Lower leg skin (tissue), 4 donors: ENCODE measurements at regions not wholly inside any gene's neighbourhood (a gene's known extent, or its start where the extent isn't known, plus 50 kb on each side); places are given as distances from the start of the nearest gene placed in this dataset.

Experiments used
- DNase-seq, 2 donors: peaks; one replicate each; pipeline ENCODE4 v3.0.0-alpha.2; 2019; ENCODE audit warnings: low spot score in 2 of 2
- H3K4me3 ChIP-seq: fragments of 200-600 bp; sonication (generic); 2 replicates; pipeline ENCODE4 v1.5.1; 2017; ENCODE audit warnings: mild to moderate bottlenecking, low read depth; ENCODE audit not compliant: poor library complexity, severe bottlenecking
- POLR2A ChIP-seq, 2 donors: fragments of 450-650 bp; IDR thresholded peaks; one replicate each; pipeline ENCODE4 v1.6.1; 2016 to 2017; ENCODE audit warnings: antibody characterized with exemption in 2 of 2, mild to moderate bottlenecking in 1 of 2, moderate library complexity in 1 of 2
- WGBS, 2 donors: methylation state at CpG; one replicate each; pipeline ENCODE4 v1.1.5; 2018; 5-methylcytosine and 5-hydroxymethylcytosine counted together
- intact Hi-C: fragments of 100-400 bp; cut with DNase I; formaldehyde crosslinking; loops from one replicate; pipeline ENCODE4 v1.15.0; 2023; ENCODE audit warnings: low total_unique reads
- TF ChIP-seq, protein P1 (sequence below), 3 donors: fragments of 450-650 bp; IDR thresholded peaks; one replicate each; pipeline ENCODE4 v1.5.1; 2016; ENCODE audit warnings: antibody characterized with exemption in 3 of 3, mild to moderate bottlenecking in 3 of 3, moderate library complexity in 2 of 3

DNA sequence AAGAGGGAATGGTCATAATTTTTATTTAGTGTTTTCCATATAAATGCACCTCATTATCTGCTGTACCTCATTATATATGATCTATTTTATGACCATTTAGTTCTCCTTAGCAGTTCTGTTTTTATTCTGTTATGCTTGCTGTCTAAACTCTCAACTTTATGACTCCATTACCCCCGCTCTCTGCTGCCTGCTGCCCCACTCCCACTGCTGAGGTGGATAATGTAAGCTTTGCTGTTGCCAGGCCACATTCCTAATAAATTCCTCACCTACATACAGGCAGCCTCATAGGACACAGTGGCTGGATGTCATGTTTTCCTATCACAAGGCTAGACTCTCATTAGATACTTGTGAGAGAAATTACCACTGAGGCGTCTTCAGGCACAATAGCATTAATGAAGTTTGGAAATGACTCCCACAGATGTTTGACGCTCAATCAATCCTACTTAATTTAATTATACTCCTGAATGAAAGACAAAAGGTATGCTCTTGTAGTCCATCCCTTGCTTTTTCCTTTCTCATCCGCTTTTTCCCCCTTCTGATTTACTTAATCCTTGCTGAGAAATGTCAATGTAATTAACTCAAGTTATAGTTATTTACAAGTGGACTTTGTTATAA lies 497.5 kb upstream of the IGFBP7 start:
- no peak overlapping the region for H3K4me3 ChIP-seq
- no peak for DNase-seq
- intact Hi-C loops = no loop called here
- WGBS, 2 donors = 79 to 81% methylated on average over 4 of the region's 4 CpGs
- no peak for TF ChIP-seq POLR2A (IDR thresholded peaks at IDR 0.05)
- TF ChIP-seq, protein P1, sequence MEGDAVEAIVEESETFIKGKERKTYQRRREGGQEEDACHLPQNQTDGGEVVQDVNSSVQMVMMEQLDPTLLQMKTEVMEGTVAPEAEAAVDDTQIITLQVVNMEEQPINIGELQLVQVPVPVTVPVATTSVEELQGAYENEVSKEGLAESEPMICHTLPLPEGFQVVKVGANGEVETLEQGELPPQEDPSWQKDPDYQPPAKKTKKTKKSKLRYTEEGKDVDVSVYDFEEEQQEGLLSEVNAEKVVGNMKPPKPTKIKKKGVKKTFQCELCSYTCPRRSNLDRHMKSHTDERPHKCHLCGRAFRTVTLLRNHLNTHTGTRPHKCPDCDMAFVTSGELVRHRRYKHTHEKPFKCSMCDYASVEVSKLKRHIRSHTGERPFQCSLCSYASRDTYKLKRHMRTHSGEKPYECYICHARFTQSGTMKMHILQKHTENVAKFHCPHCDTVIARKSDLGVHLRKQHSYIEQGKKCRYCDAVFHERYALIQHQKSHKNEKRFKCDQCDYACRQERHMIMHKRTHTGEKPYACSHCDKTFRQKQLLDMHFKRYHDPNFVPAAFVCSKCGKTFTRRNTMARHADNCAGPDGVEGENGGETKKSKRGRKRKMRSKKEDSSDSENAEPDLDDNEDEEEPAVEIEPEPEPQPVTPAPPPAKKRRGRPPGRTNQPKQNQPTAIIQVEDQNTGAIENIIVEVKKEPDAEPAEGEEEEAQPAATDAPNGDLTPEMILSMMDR (IDR thresholded peaks at IDR 0.05) = no peak

DNA sequence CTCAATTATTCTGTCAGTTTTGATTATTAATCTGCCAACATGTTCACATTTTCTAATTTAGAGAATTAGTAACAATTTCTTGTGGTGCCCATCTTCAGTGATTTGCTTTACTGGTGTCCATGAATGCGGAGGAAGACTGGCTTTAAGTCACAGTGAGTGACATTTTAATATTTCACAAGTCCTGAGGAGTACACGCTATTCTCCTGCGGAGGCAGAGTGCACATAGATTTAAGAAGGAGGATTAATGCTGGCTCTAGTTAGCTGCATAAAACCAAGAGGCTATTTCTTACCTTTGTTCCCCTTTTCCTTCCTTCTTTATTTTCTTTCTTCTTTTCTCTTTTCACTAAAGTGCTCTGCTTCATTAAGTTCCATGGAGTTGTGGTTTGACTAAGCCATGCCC lies 495.2 kb upstream of the IGFBP7 start:
- 90 to 93% methylated on average over 3 of the region's 3 CpGs for WGBS, 2 donors
- intact Hi-C loops = no loop called here
- TF ChIP-seq POLR2A (IDR thresholded peaks at IDR 0.05) = no peak
- TF ChIP-seq, protein P1 (IDR thresholded peaks at IDR 0.05) = no peak

DNA sequence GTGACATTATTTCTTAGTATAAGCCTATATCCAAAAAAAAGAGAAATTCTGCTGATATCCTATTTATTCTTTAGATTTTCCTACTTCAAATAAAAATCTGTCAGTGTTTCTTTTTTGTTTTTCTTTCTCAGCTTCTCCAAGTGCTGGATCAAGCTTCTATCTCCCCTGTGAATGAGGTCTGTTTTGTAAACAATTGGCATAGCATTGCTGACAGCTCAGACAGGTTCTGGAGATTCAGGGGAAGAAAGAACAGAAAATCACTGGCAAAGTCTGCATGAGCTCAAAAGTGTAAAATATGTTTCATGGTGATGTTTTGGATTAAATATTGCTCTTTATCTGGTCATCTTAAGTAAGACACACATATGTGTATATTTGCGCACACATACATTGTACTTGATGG lies 492.0 kb upstream of the IGFBP7 start:
- intact Hi-C loops = no loop called here
- 100% methylated on average over 1 of the region's 1 CpG for WGBS, 2 donors
- DNase-seq = no peak
- TF ChIP-seq, protein P1 (IDR thresholded peaks at IDR 0.05) = no peak
- TF ChIP-seq POLR2A (IDR thresholded peaks at IDR 0.05) = no peak
- no peak overlapping the region for H3K4me3 ChIP-seq

More for the DNA sequence above, 495.2 kb upstream of the IGFBP7 start:
- DNase-seq = no peak
- H3K4me3 ChIP-seq = no peak overlapping the region

DNA sequence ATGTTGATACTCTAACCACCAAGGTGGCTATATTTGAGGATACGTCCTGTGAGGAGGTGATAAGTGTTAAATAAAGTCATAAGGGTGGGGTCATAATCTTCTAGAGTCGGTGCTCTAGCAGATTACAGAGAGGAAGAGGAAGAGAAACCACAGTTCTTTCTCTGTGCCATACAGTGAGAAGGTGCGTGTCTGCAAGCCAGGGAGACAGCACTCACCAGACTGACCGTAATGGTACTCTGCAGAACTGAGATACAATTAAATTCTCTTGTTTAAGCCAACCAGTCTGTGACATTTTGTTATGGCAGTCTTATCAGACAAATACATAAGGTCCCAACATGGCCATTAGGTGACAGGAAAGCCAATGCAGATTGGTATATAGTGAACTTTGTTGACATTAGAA lies 480.9 kb upstream of the IGFBP7 start:
- no peak for DNase-seq
- WGBS, 2 donors = 72% methylated on average over 4 of the region's 4 CpGs
- H3K4me3 ChIP-seq = no peak overlapping the region
- intact Hi-C loops = no loop called here
- no peak for TF ChIP-seq POLR2A (IDR thresholded peaks at IDR 0.05)
- TF ChIP-seq, protein P1 (IDR thresholded peaks at IDR 0.05) = no peak

DNA sequence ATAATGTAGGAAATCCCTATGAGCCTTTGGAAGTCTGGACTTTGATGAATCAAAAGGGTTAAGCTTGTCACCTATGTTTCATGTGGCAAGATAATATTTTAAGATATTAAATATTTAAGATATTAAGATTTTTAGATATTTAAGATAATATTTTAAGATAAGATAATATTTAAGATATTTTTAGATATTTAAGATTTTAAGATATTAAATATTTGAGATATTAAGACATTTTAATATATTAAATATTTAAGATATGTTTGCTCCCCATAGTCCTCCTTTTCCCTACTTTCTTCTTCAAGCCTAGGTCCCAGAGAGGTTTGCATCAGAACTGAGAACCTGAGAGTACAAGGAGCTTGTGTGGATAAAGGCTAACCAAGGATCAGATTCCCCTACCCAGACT lies 478.4 kb upstream of the IGFBP7 start:
- TF ChIP-seq POLR2A (IDR thresholded peaks at IDR 0.05) = no peak
- TF ChIP-seq, protein P1 (IDR thresholded peaks at IDR 0.05) = no peak
- H3K4me3 ChIP-seq = no peak overlapping the region
- no peak for DNase-seq
- intact Hi-C loops = no loop called here
